ENCODE measurements at regions not wholly inside any gene's neighbourhood (a gene's known extent, or its start where the extent isn't known, plus 50 kb on each side); places are given as distances from the start of the nearest gene placed in this dataset.

- Histone ChIP-seq H4K20me1 (replicated peaks; ENCODE audit: control insufficient read depth, extremely low read depth, insufficient read depth, low read length) (no peaks in the 10 kb centered on the region), H2AFZ (ENCODE audit: low read depth, low read length) (no peak overlapping the region), H3K79me2 (ENCODE audit: control insufficient read depth, insufficient read depth, low read length) (no peaks in the 10 kb centered on the region), H3K4me3 (replicated peaks in 1 of 3; ENCODE audit: insufficient read depth in 1 of 3, low read depth in 1 of 3, low read length in 3 of 3) (no peak overlapping the region), H3K36me3 (ENCODE audit: control insufficient read depth in 2 of 2, extremely low read depth in 1 of 2, insufficient read depth in 2 of 2, low read length in 2 of 2) (no peaks in the 10 kb centered on the region), H3K27me3 (ENCODE audit: control insufficient read depth in 2 of 2, insufficient read depth in 2 of 2, low read length in 2 of 2) (peaks cover 0 to 9% of the 10 kb centered on the region in 2 experiments), H3K4me2 (ENCODE audit: insufficient read depth, low read length) (no peak overlapping the region), H3K27ac (ENCODE audit: insufficient read depth, low read depth, low read length) (no peak overlapping the region), H3K9me1 (replicated peaks; ENCODE audit: control insufficient read depth, extremely low read depth, insufficient read depth, low read length) (no peaks in the 10 kb centered on the region), H3K4me1 (ENCODE audit: control insufficient read depth, extremely low read depth, insufficient read depth, low read length) (no peaks in the 10 kb centered on the region), H3K9ac (replicated peaks; ENCODE audit: extremely low read depth, insufficient read depth, low read length) (no peak overlapping the region), H3K9me3 (replicated peaks; ENCODE audit: control insufficient read depth, insufficient read depth, low read length) (no peaks in the 10 kb centered on the region)
- TF ChIP-seq MAX (IDR thresholded peaks at IDR 0.05; ENCODE audit: insufficient read depth, insufficient read length) (no peak), JUN (IDR thresholded peaks at IDR 0.05; ENCODE audit: borderline replicate concordance, insufficient read depth, insufficient read length, low read depth) (no peak), POLR2AphosphoS5 (IDR thresholded peaks at IDR 0.05; ENCODE audit: insufficient read depth, low read depth, low read length) (no peak), EZH2 (IDR thresholded peaks at IDR 0.05; ENCODE audit: borderline replicate concordance, low read depth, low read length, severe bottlenecking) (no peak), FOS (IDR thresholded peaks at IDR 0.05; ENCODE audit: borderline replicate concordance, insufficient read depth, low read length) (no peak), POLR2A (IDR thresholded peaks at IDR 0.05; ENCODE audit: low read depth, low read length) (no peak), GATA2 (IDR thresholded peaks at IDR 0.05; ENCODE audit: insufficient read depth, insufficient read length, low read depth, low read length) (no peak), MYC (IDR thresholded peaks at IDR 0.05; ENCODE audit: low read depth, low read length) (no peak), CTCF (IDR thresholded peaks at IDR 0.05; ENCODE audit: extremely low read depth in 1 of 2, insufficient read depth in 1 of 2, low read depth in 1 of 2, low read length in 2 of 2) (no peak)
- no peak for FAIRE-seq
- POLR2A ChIA-PET: no interaction called here
- no TSS peak for BruUV-seq (replicated peaks)
- dilution Hi-C loops (cut with MboI; ENCODE audit: extremely low pct_ligation_motif_present, low sequenced_read_pairs) (no loop called here), intact Hi-C loops (cut with micrococcal nuclease) (no loop called here)
- no peak for DNase-seq (ENCODE audit: low read depth, low spot score)
- CTCF ChIA-PET: interaction anchor here (1.2 kb wide), 1 partner anchor 83 kb away, joined by 4 read pairs; no protein-coding TSS in a partner anchor
Measured at GRCh38 chr3:31182661-31183060, 288.2 kb upstream of the GADL1 start.

Data from endothelial cell of umbilical vein (primary cell).